IMR-90 (cell line): ENCODE measurements at regions not wholly inside any gene's neighbourhood (a gene's known extent, or its start where the extent isn't known, plus 50 kb on each side); places are given as distances from the start of the nearest gene placed in this dataset.

ENCODE experiments used
- ATAC-seq: fragments of 200-7000 bp; cut with Tn5 transposase; 2 replicates; pipeline ENCODE4 v1.9.1; 2020; ENCODE audit warnings: low read depth, mild to moderate bottlenecking, moderate library complexity
- BruUV-seq: library from RNA; stranded (reverse); fragments of 400-500 nt; replicated peaks from 2 replicates; lab custom pipeline; 2021; lab: Mats Ljungman, UMichigan
- CTCF ChIA-PET: fragments of 300-600 bp; formaldehyde crosslinking; extraction: SDS; loops from one replicate; lab custom pipeline; 2021; ENCODE audit warnings: antibody characterized with exemption; lab: Yijun Ruan, JAX
- POLR2A ChIA-PET: fragments of 300-600 bp; sonication (Branson Sonifier 250); formaldehyde crosslinking; loops from one replicate; lab custom pipeline; 2022; ENCODE audit warnings: antibody characterized with exemption; ENCODE audit not compliant: unreplicated experiment; lab: Charles Lee
- DNase-seq: peaks from one replicate; pipeline ENCODE4 v3.0.0; 2013
- H2AFZ ChIP-seq: replicated peaks from 2 replicates; pipeline ENCODE3; 2013; ENCODE audit warnings: low read length, mild to moderate bottlenecking; ENCODE audit not compliant: poor library complexity
- H2AK5ac ChIP-seq: 2 replicates; pipeline ENCODE4 v1.6.1; 2013; ENCODE audit warnings: low read depth, low read length, inconsistent platforms
- H2AK9ac ChIP-seq: replicated peaks from 2 replicates; pipeline ENCODE3; 2013; ENCODE audit warnings: mild to moderate bottlenecking, low read depth, low read length, moderate library complexity; ENCODE audit not compliant: poor library complexity
- H2BK120ac ChIP-seq: 2 replicates; pipeline ENCODE4 v1.6.1; 2013; ENCODE audit warnings: low read depth, low read length, inconsistent platforms
- H2BK15ac ChIP-seq: 3 replicates; pipeline ENCODE4 v1.6.1; 2013; ENCODE audit warnings: low read depth, low read length, inconsistent platforms
- H2BK20ac ChIP-seq: 2 replicates; pipeline ENCODE4 v1.6.1; 2013; ENCODE audit warnings: low read depth, mild to moderate bottlenecking, inconsistent platforms, low read length, moderate library complexity
- H2BK5ac ChIP-seq: 2 replicates; pipeline ENCODE4 v1.6.1; 2013; ENCODE audit warnings: mild to moderate bottlenecking, low read depth, low read length, inconsistent platforms; ENCODE audit not compliant: poor library complexity, severe bottlenecking
- H3K14ac ChIP-seq: replicated peaks from 2 replicates; pipeline ENCODE4 v1.6.1; 2013; ENCODE audit warnings: low read depth, low read length, inconsistent platforms
- H3K18ac ChIP-seq: 2 replicates; pipeline ENCODE4 v1.6.1; 2013; ENCODE audit warnings: low read depth, low read length, control low read depth
- H3K23ac ChIP-seq: 2 replicates; pipeline ENCODE4 v1.6.1; 2013; ENCODE audit warnings: low read depth, low read length, inconsistent platforms
- H3K27ac ChIP-seq: 2 replicates; pipeline ENCODE4 v1.5.1; 2013; ENCODE audit warnings: mild to moderate bottlenecking, control low read depth, low read length; ENCODE audit not compliant: insufficient read depth
- H3K27me3 ChIP-seq: 2 replicates; pipeline ENCODE4 v1.6.1; 2013; ENCODE audit warnings: low read length; ENCODE audit not compliant: control insufficient read depth, insufficient read depth
- H3K36me3 ChIP-seq: 2 replicates; pipeline ENCODE4 v1.6.1; 2013; ENCODE audit warnings: low read length, mixed read lengths; ENCODE audit not compliant: control insufficient read depth, insufficient read depth
- H3K4ac ChIP-seq: 2 replicates; pipeline ENCODE4 v1.6.1; 2013; ENCODE audit warnings: low read depth, low read length, inconsistent platforms
- H3K4me1 ChIP-seq: 2 replicates; pipeline ENCODE4 v1.6.1; 2013; ENCODE audit warnings: low read length, mixed read lengths; ENCODE audit not compliant: control insufficient read depth, insufficient read depth
- H3K4me2 ChIP-seq: 2 replicates; pipeline ENCODE4 v1.6.1; 2013; ENCODE audit warnings: low read depth, mild to moderate bottlenecking, control low read depth, low read length, moderate library complexity
- H3K4me3 ChIP-seq: 2 replicates; pipeline ENCODE4 v1.5.1; 2013; ENCODE audit warnings: low read depth, mild to moderate bottlenecking, control low read depth, low read length, moderate library complexity; ENCODE audit not compliant: insufficient read depth
- H3K56ac ChIP-seq: 2 replicates; pipeline ENCODE4 v1.6.1; 2013; ENCODE audit warnings: low read length, inconsistent platforms; ENCODE audit not compliant: insufficient read depth; ENCODE audit errors: extremely low read depth
- H3K79me1 ChIP-seq, 2 experiments: 2 replicates each; pipeline ENCODE4 v1.6.1; 2013; ENCODE audit warnings: low read length in 2 of 2, inconsistent platforms in 1 of 2, low read depth in 1 of 2
- H3K9ac ChIP-seq: 2 replicates; pipeline ENCODE4 v1.6.1; 2013; ENCODE audit warnings: low read depth, low read length, control low read depth
- H3K9me1 ChIP-seq: 2 replicates; pipeline ENCODE4 v1.6.1; 2013; ENCODE audit warnings: low read length, inconsistent platforms; ENCODE audit not compliant: insufficient read depth
- H3K9me3 ChIP-seq: 2 replicates; pipeline ENCODE4 v1.6.1; 2013; ENCODE audit warnings: low read length; ENCODE audit not compliant: control insufficient read depth, insufficient read depth
- H4K20me1 ChIP-seq: 2 replicates; pipeline ENCODE4 v1.6.1; 2013; ENCODE audit warnings: low read length, inconsistent platforms; ENCODE audit not compliant: insufficient read depth
- H4K5ac ChIP-seq: 2 replicates; pipeline ENCODE4 v1.6.1; 2013; ENCODE audit warnings: mild to moderate bottlenecking, low read depth, low read length, control low read depth
- H4K8ac ChIP-seq, 2 experiments: 2 replicates each; pipeline ENCODE4 v1.6.1; 2013; ENCODE audit warnings: low read depth in 2 of 2, low read length in 2 of 2, control low read depth in 1 of 2, inconsistent platforms in 1 of 2
- H4K91ac ChIP-seq: 2 replicates; pipeline ENCODE4 v1.6.1; 2013; ENCODE audit warnings: low read depth, low read length, inconsistent platforms; ENCODE audit not compliant: insufficient read depth
- MAFK ChIP-seq: IDR thresholded peaks from 2 replicates; pipeline ENCODE4 v1.6.1; 2012; ENCODE audit warnings: low read depth, low read length, improper control_type of control experiment
- WGBS, 2 experiments: methylation state at CpG; one replicate each; pipeline versions ENCODE4 v1.1.5 to v1.1.7; 2013; ENCODE audit warnings: missing lambda C conversion rate in 2 of 2; ENCODE audit not compliant: insufficient read length in 1 of 2; ENCODE audit errors: extremely low coverage in 2 of 2; 5-methylcytosine and 5-hydroxymethylcytosine counted together
- dilution Hi-C: fragments of 300-500 bp; cut with HindIII; formaldehyde crosslinking; loops from one replicate; pipeline ENCODE4 v1.14.3; 2018; ENCODE audit warnings: low sequenced_read_pairs; ENCODE audit not compliant: unreplicated experiment
- in situ Hi-C: fragments of 300-500 bp; cut with MboI; formaldehyde crosslinking; loops from 3 replicates; pipeline ENCODE4 v1.14.3; 2019; ENCODE audit warnings: low sequenced_read_pairs, inconsistent platforms, mixed read lengths
- intact Hi-C: fragments of 100-400 bp; cut with micrococcal nuclease; formaldehyde crosslinking; loops from 2 replicates; pipeline ENCODE4 v1.10.0; 2022

DNA sequence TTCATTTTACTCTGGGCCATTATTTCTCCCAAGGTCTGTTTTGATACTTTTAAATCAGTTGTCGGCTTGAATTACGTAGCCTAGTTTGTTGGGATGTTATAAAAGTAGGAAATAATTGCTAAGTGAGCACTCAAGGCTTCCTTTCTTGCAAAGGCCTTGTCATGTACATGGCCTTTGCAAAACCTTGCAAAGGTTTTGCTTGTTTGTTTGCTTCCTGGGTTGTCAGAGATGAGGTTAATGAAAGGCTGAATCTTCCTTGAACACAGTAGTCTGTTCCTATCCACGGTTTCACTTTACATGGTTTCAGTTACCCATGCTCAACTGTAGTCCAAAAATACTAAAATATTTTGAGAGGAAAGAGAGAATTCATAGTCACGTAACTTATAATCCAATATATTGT is 113.5 kb downstream of the NAA11 start:
- POLR2A ChIA-PET: no interaction called here
- H3K79me1 ChIP-seq: no peaks in the 10 kb centered on the region
- dilution Hi-C loops (no loop called here), in situ Hi-C loops (no loop called here), intact Hi-C loops (no loop called here)
- no peak overlapping the region for H2BK20ac ChIP-seq
- no peak overlapping the region for H4K91ac ChIP-seq
- no peaks in the 10 kb centered on the region for H3K4me1 ChIP-seq
- no peak overlapping the region for H3K9ac ChIP-seq
- H4K5ac ChIP-seq: no peak overlapping the region
- H3K23ac ChIP-seq: no peak overlapping the region
- no CpG with 5 or more reads among the region's 4 CpGs for WGBS, 2 experiments
- no peak overlapping the region for H3K14ac ChIP-seq
- no peak overlapping the region for H2AFZ ChIP-seq
- no peak overlapping the region for H3K4ac ChIP-seq
- no peak overlapping the region for H3K4me3 ChIP-seq
- no peaks in the 10 kb centered on the region for H3K9me1 ChIP-seq
- no peak overlapping the region for H2AK9ac ChIP-seq
- no peak overlapping the region for H2BK5ac ChIP-seq
- no TSS peak for BruUV-seq
- no peaks in the 10 kb centered on the region for H4K20me1 ChIP-seq
- H3K9me3 ChIP-seq: no peaks in the 10 kb centered on the region
- CTCF ChIA-PET: interaction anchor here (0.9 kb wide), 1 partner anchor 161 kb away, joined by 3 read pairs; no protein-coding TSS in a partner anchor
- no peak overlapping the region for H2BK120ac ChIP-seq
- H2BK15ac ChIP-seq: no peak overlapping the region
- no peak overlapping the region for H4K8ac ChIP-seq
- H3K27me3 ChIP-seq: no peaks in the 10 kb centered on the region
- no peak overlapping the region for H3K56ac ChIP-seq
- no peaks in the 10 kb centered on the region for H3K36me3 ChIP-seq
- H2AK5ac ChIP-seq: no peak overlapping the region
- ATAC-seq (no peak), DNase-seq (no peak)
- no peak overlapping the region for H3K18ac ChIP-seq
- H3K27ac ChIP-seq: no peak overlapping the region
- no peak for TF ChIP-seq MAFK
- no peak overlapping the region for H3K4me2 ChIP-seq
